ENCODE measurements at regions not wholly inside any gene's neighbourhood (a gene's known extent, or its start where the extent isn't known, plus 50 kb on each side); places are given as distances from the start of the nearest gene placed in this dataset.

DNA sequence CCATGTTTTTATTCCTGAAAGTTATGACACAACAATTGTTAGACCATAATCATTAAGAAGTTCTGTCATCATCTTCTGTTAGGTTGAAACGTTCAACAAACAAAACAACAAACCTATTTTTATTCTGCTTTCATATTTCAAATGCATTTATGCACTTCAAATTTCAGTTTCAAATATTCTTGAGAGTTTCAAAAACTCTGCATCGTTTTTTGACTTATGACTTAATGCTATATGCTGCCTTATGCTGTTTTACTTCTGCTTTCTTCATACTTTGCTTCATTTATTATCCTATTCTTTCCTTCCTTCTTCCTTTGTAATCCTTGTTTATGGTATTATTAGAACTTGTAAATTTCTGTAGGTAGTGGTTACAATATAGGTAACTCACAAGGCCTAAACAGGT, 95.0 kb downstream of the PCSK1 start (continued):
- TF ChIP-seq, protein P1, sequence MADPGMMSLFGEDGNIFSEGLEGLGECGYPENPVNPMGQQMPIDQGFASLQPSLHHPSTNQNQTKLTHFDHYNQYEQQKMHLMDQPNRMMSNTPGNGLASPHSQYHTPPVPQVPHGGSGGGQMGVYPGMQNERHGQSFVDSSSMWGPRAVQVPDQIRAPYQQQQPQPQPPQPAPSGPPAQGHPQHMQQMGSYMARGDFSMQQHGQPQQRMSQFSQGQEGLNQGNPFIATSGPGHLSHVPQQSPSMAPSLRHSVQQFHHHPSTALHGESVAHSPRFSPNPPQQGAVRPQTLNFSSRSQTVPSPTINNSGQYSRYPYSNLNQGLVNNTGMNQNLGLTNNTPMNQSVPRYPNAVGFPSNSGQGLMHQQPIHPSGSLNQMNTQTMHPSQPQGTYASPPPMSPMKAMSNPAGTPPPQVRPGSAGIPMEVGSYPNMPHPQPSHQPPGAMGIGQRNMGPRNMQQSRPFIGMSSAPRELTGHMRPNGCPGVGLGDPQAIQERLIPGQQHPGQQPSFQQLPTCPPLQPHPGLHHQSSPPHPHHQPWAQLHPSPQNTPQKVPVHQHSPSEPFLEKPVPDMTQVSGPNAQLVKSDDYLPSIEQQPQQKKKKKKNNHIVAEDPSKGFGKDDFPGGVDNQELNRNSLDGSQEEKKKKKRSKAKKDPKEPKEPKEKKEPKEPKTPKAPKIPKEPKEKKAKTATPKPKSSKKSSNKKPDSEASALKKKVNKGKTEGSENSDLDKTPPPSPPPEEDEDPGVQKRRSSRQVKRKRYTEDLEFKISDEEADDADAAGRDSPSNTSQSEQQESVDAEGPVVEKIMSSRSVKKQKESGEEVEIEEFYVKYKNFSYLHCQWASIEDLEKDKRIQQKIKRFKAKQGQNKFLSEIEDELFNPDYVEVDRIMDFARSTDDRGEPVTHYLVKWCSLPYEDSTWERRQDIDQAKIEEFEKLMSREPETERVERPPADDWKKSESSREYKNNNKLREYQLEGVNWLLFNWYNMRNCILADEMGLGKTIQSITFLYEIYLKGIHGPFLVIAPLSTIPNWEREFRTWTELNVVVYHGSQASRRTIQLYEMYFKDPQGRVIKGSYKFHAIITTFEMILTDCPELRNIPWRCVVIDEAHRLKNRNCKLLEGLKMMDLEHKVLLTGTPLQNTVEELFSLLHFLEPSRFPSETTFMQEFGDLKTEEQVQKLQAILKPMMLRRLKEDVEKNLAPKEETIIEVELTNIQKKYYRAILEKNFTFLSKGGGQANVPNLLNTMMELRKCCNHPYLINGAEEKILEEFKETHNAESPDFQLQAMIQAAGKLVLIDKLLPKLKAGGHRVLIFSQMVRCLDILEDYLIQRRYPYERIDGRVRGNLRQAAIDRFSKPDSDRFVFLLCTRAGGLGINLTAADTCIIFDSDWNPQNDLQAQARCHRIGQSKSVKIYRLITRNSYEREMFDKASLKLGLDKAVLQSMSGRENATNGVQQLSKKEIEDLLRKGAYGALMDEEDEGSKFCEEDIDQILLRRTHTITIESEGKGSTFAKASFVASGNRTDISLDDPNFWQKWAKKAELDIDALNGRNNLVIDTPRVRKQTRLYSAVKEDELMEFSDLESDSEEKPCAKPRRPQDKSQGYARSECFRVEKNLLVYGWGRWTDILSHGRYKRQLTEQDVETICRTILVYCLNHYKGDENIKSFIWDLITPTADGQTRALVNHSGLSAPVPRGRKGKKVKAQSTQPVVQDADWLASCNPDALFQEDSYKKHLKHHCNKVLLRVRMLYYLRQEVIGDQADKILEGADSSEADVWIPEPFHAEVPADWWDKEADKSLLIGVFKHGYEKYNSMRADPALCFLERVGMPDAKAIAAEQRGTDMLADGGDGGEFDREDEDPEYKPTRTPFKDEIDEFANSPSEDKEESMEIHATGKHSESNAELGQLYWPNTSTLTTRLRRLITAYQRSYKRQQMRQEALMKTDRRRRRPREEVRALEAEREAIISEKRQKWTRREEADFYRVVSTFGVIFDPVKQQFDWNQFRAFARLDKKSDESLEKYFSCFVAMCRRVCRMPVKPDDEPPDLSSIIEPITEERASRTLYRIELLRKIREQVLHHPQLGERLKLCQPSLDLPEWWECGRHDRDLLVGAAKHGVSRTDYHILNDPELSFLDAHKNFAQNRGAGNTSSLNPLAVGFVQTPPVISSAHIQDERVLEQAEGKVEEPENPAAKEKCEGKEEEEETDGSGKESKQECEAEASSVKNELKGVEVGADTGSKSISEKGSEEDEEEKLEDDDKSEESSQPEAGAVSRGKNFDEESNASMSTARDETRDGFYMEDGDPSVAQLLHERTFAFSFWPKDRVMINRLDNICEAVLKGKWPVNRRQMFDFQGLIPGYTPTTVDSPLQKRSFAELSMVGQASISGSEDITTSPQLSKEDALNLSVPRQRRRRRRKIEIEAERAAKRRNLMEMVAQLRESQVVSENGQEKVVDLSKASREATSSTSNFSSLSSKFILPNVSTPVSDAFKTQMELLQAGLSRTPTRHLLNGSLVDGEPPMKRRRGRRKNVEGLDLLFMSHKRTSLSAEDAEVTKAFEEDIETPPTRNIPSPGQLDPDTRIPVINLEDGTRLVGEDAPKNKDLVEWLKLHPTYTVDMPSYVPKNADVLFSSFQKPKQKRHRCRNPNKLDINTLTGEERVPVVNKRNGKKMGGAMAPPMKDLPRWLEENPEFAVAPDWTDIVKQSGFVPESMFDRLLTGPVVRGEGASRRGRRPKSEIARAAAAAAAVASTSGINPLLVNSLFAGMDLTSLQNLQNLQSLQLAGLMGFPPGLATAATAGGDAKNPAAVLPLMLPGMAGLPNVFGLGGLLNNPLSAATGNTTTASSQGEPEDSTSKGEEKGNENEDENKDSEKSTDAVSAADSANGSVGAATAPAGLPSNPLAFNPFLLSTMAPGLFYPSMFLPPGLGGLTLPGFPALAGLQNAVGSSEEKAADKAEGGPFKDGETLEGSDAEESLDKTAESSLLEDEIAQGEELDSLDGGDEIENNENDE (IDR thresholded peaks at IDR 0.05; ENCODE audit: insufficient replicate concordance, low read length) = no peak
- TF ChIP-seq CBX8 (IDR thresholded peaks at IDR 0.05; ENCODE audit: borderline replicate concordance, low read depth, low read length) = no peak
- TF ChIP-seq FOSL1 (IDR thresholded peaks at IDR 0.05; ENCODE audit: insufficient read depth, low read depth, low read length) = no peak
- TF ChIP-seq TAF7 (optimal IDR thresholded peaks at IDR 0.05; ENCODE audit: borderline replicate concordance, low read depth, low read length) = no peak
- TF ChIP-seq GTF2F1 (IDR thresholded peaks at IDR 0.05; ENCODE audit: borderline replicate concordance, low read depth, low read length) = no peak
- no peak for TF ChIP-seq BCL11A (IDR thresholded peaks at IDR 0.05; ENCODE audit: low read depth in 2 of 2, low read length in 2 of 2)
- no peak for TF ChIP-seq HDAC6 (IDR thresholded peaks at IDR 0.05; ENCODE audit: low read depth, low read length)
- TF ChIP-seq TBP (IDR thresholded peaks at IDR 0.05; ENCODE audit: low read depth, low read length) = no peak
- no peak for TF ChIP-seq RAD21 (IDR thresholded peaks at IDR 0.05 in 1 of 2, conservative IDR thresholded peaks at IDR 0.05 in 1 of 2; ENCODE audit: low read depth in 2 of 2, low read length in 2 of 2)
- no peak for TF ChIP-seq JUN (IDR thresholded peaks at IDR 0.05; ENCODE audit: low read depth, low read length)

Measured in H1 (cell line).